ENCODE measurements at regions not wholly inside any gene's neighbourhood (a gene's known extent, or its start where the extent isn't known, plus 50 kb on each side); places are given as distances from the start of the nearest gene placed in this dataset.
A peak's percentile ranks its signal among the peaks of the same experiment; 100 is the strongest.
"Not testable (repeated sequence)": the region's sequence is repeated elsewhere in the genome, so short reads cannot be mapped to it uniquely, and the experiment has no call there.

GRCh38 chr3:112765531-112765930 lies 81.1 kb downstream of the CD200R1L start:
- Histone ChIP-seq H3K27me3 (replicated peaks; ENCODE audit: control insufficient read depth, insufficient read depth, low read length) (no peaks in the 10 kb centered on the region), H3K9ac (ENCODE audit: low read length) (no peak overlapping the region), H3K4me1 (ENCODE audit: control insufficient read depth, insufficient read depth, low read length) (peaks cover 23% of the 10 kb centered on the region), H3K9me3 (ENCODE audit: control insufficient read depth, low read length) (no peaks in the 10 kb centered on the region), H3K36me3 (ENCODE audit: control insufficient read depth, insufficient read depth, low read length, severe bottlenecking) (no peaks in the 10 kb centered on the region), H3K4me3 (ENCODE audit: low read length) (no peak overlapping the region)
- no peak for DNase-seq (ENCODE audit: low read depth)

- no peak overlapping the region for H3K4me3 ChIP-seq (ENCODE audit: low read length)
- DNase-seq (ENCODE audit: low read depth): no peak
- no peaks in the 10 kb centered on the region for H3K27me3 ChIP-seq (replicated peaks; ENCODE audit: control insufficient read depth, insufficient read depth, low read length)
- no peak overlapping the region for H3K9ac ChIP-seq (ENCODE audit: low read length)
- H3K36me3 ChIP-seq (ENCODE audit: control insufficient read depth, insufficient read depth, low read length, severe bottlenecking): no peaks in the 10 kb centered on the region
- no peaks in the 10 kb centered on the region for H3K9me3 ChIP-seq (ENCODE audit: control insufficient read depth, low read length)
- peaks cover 12% of the 10 kb centered on the region for H3K4me1 ChIP-seq (ENCODE audit: control insufficient read depth, insufficient read depth, low read length)
Measured at GRCh38 chr3:112763258-112763657, 83.4 kb downstream of the CD200R1L start.

GRCh38 chr3:112761062-112761638 lies 85.5 kb downstream of the CD200R1L start:
- Histone ChIP-seq H3K4me3 (ENCODE audit: low read length) (no peak overlapping the region), H3K27me3 (replicated peaks; ENCODE audit: control insufficient read depth, insufficient read depth, low read length) (no peaks in the 10 kb centered on the region), H3K36me3 (ENCODE audit: control insufficient read depth, insufficient read depth, low read length, severe bottlenecking) (no peaks in the 10 kb centered on the region), H3K9me3 (ENCODE audit: control insufficient read depth, low read length) (no peaks in the 10 kb centered on the region), H3K9ac (ENCODE audit: low read length) (no peak overlapping the region), H3K4me1 (ENCODE audit: control insufficient read depth, insufficient read depth, low read length) (peaks cover 3% of the 10 kb centered on the region)
- DNase-seq (ENCODE audit: low read depth): no peak

- DNase-seq (ENCODE audit: low read depth): no peak
- Histone ChIP-seq H3K27me3 (replicated peaks; ENCODE audit: control insufficient read depth, insufficient read depth, low read length) (no peaks in the 10 kb centered on the region), H3K36me3 (ENCODE audit: control insufficient read depth, insufficient read depth, low read length, severe bottlenecking) (no peaks in the 10 kb centered on the region), H3K9ac (ENCODE audit: low read length) (no peak overlapping the region), H3K4me1 (ENCODE audit: control insufficient read depth, insufficient read depth, low read length) (peaks cover 3% of the 10 kb centered on the region), H3K9me3 (ENCODE audit: control insufficient read depth, low read length) (no peaks in the 10 kb centered on the region), H3K4me3 (ENCODE audit: low read length) (no peak overlapping the region)
Measured at GRCh38 chr3:112759681-112760080, 87.0 kb downstream of the CD200R1L start.

GRCh38 chr3:112759210-112759609 lies 87.5 kb downstream of the CD200R1L start:
- H3K27me3 ChIP-seq (replicated peaks; ENCODE audit: control insufficient read depth, insufficient read depth, low read length): no peaks in the 10 kb centered on the region
- H3K9me3 ChIP-seq (ENCODE audit: control insufficient read depth, low read length): no peaks in the 10 kb centered on the region
- no peak overlapping the region for H3K4me3 ChIP-seq (ENCODE audit: low read length)
- DNase-seq (ENCODE audit: low read depth): no peak
- H3K9ac ChIP-seq (ENCODE audit: low read length): no peak overlapping the region
- H3K36me3 ChIP-seq (ENCODE audit: control insufficient read depth, insufficient read depth, low read length, severe bottlenecking): no peaks in the 10 kb centered on the region
- H3K4me1 ChIP-seq (ENCODE audit: control insufficient read depth, insufficient read depth, low read length): peaks cover 3% of the 10 kb centered on the region

GRCh38 chr3:112757197-112757596 lies 89.5 kb downstream of the CD200R1L start:
- Histone ChIP-seq H3K4me3 (ENCODE audit: low read length) (no peak overlapping the region), H3K9ac (ENCODE audit: low read length) (no peak overlapping the region)

GRCh38 chr3:112755845-112756613 lies 90.6 kb downstream of the CD200R1L start:
- no peak for DNase-seq (ENCODE audit: low read depth)
- Histone ChIP-seq H3K27me3 (replicated peaks; ENCODE audit: control insufficient read depth, insufficient read depth, low read length) (no peaks in the 10 kb centered on the region), H3K4me1 (ENCODE audit: control insufficient read depth, insufficient read depth, low read length) (peaks cover 3% of the 10 kb centered on the region), H3K4me3 (ENCODE audit: low read length) (no peak overlapping the region), H3K9ac (ENCODE audit: low read length) (no peak overlapping the region), H3K9me3 (ENCODE audit: control insufficient read depth, low read length) (no peaks in the 10 kb centered on the region), H3K36me3 (ENCODE audit: control insufficient read depth, insufficient read depth, low read length, severe bottlenecking) (no peaks in the 10 kb centered on the region)

More at GRCh38 chr3:112757197-112757596, 89.5 kb downstream of the CD200R1L start:
- Histone ChIP-seq H3K4me1 (ENCODE audit: control insufficient read depth, insufficient read depth, low read length) (peaks cover 3% of the 10 kb centered on the region), H3K36me3 (ENCODE audit: control insufficient read depth, insufficient read depth, low read length, severe bottlenecking) (no peaks in the 10 kb centered on the region), H3K9me3 (ENCODE audit: control insufficient read depth, low read length) (no peaks in the 10 kb centered on the region), H3K27me3 (replicated peaks; ENCODE audit: control insufficient read depth, insufficient read depth, low read length) (no peaks in the 10 kb centered on the region)
- DNase-seq (ENCODE audit: low read depth): no peak

- H3K27me3 ChIP-seq (replicated peaks; ENCODE audit: control insufficient read depth, insufficient read depth, low read length); H3K9me3 ChIP-seq (ENCODE audit: control insufficient read depth, low read length); H3K4me1 ChIP-seq (ENCODE audit: control insufficient read depth, insufficient read depth, low read length); H3K36me3 ChIP-seq (ENCODE audit: control insufficient read depth, insufficient read depth, low read length, severe bottlenecking); H3K9ac ChIP-seq (ENCODE audit: low read length); H3K4me3 ChIP-seq (ENCODE audit: low read length); DNase-seq (ENCODE audit: low read depth): not testable (repeated sequence)
Measured at GRCh38 chr3:112755046-112755445, 91.6 kb downstream of the CD200R1L start.

- Histone ChIP-seq H3K36me3 (ENCODE audit: control insufficient read depth, insufficient read depth, low read length, severe bottlenecking) (no peaks in the 10 kb centered on the region), H3K4me3 (ENCODE audit: low read length) (no peak overlapping the region), H3K9me3 (ENCODE audit: control insufficient read depth, low read length) (no peaks in the 10 kb centered on the region), H3K4me1 (ENCODE audit: control insufficient read depth, insufficient read depth, low read length) (no peaks in the 10 kb centered on the region), H3K9ac (ENCODE audit: low read length) (no peak overlapping the region), H3K27me3 (replicated peaks; ENCODE audit: control insufficient read depth, insufficient read depth, low read length) (no peaks in the 10 kb centered on the region)
- peak; percentile 46 for DNase-seq (ENCODE audit: low read depth)
Measured at GRCh38 chr3:112751564-112752512, 94.8 kb downstream of the CD200R1L start.

- no peaks in the 10 kb centered on the region for H3K36me3 ChIP-seq (ENCODE audit: control insufficient read depth, insufficient read depth, low read length, severe bottlenecking)
- H3K9ac ChIP-seq (ENCODE audit: low read length): no peak overlapping the region
- no peaks in the 10 kb centered on the region for H3K9me3 ChIP-seq (ENCODE audit: control insufficient read depth, low read length)
- no peaks in the 10 kb centered on the region for H3K4me1 ChIP-seq (ENCODE audit: control insufficient read depth, insufficient read depth, low read length)
- no peak for DNase-seq (ENCODE audit: low read depth)
- no peak overlapping the region for H3K4me3 ChIP-seq (ENCODE audit: low read length)
- no peaks in the 10 kb centered on the region for H3K27me3 ChIP-seq (replicated peaks; ENCODE audit: control insufficient read depth, insufficient read depth, low read length)
Measured at GRCh38 chr3:112751061-112751460, 95.6 kb downstream of the CD200R1L start.

- no peaks in the 10 kb centered on the region for H3K9me3 ChIP-seq (ENCODE audit: control insufficient read depth, low read length)
- H3K27me3 ChIP-seq (replicated peaks; ENCODE audit: control insufficient read depth, insufficient read depth, low read length): no peaks in the 10 kb centered on the region
- H3K4me1 ChIP-seq (ENCODE audit: control insufficient read depth, insufficient read depth, low read length): peaks cover 19% of the 10 kb centered on the region
- no peak overlapping the region for H3K4me3 ChIP-seq (ENCODE audit: low read length)
- H3K36me3 ChIP-seq (ENCODE audit: control insufficient read depth, insufficient read depth, low read length, severe bottlenecking): no peaks in the 10 kb centered on the region
- DNase-seq (ENCODE audit: low read depth): no peak
- H3K9ac ChIP-seq (ENCODE audit: low read length): no peak overlapping the region
Measured at GRCh38 chr3:112747624-112748023, 99.0 kb downstream of the CD200R1L start.

All from adipocyte (in vitro differentiated cells).